Epithelial cell of esophagus (primary cell): ENCODE measurements at regions not wholly inside any gene's neighbourhood (a gene's known extent, or its start where the extent isn't known, plus 50 kb on each side); places are given as distances from the start of the nearest gene placed in this dataset.
"Not testable (repeated sequence)": the region's sequence is repeated elsewhere in the genome, so short reads cannot be mapped to it uniquely, and the experiment has no call there.

Source experiments
- DNase-seq: peaks from one replicate; pipeline ENCODE4 v3.0.0; 2010; ENCODE audit warnings: low read depth
- H3K4me3 ChIP-seq: 2 replicates; pipeline ENCODE4 v1.5.1; 2011; ENCODE audit warnings: mild to moderate bottlenecking, low read length, control low read depth
- TF ChIP-seq, protein P1 (sequence below): IDR thresholded peaks from 2 replicates; pipeline ENCODE4 v1.5.1; 2011; ENCODE audit warnings: low read depth, mild to moderate bottlenecking, low read length, control low read depth, inconsistent platforms; ENCODE audit not compliant: insufficient read depth; ENCODE audit errors: missing control alignments

DNA sequence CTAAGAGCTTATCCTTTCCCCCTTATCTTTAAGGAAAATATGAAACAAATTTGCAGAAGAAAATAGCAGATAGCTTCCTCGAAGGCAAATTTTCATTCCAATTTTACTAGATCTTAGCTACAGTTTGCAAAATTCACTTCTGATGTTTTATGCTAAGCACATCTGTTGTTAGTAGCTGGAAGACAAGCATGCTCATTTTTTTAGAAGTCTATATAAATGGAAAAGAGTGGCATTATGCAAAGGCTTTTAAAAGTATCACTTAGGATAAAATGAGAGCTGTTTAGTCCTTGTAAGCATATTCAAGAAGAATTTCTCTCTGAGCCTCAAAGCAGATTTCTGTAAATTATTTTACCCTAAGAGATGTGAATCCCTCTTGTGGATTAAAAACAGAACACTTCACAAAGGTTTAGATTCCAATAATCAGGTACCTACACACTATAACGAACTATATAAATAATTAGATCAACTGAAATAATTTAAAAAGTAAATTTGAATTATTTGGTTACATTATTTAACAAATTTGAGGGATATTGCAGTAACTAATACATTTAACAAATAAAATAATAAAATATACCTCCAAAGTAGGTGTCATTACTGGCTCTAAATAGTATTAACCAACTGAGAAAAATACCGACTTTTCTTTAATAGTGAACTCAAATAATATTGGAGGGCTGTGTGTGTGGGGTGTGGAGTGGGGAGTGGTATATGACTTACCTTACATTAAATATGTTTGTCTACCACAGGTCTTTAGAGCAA lies 307.1 kb downstream of the SEMA3D start:
- DNase-seq: no peak
- TF ChIP-seq, protein P1, sequence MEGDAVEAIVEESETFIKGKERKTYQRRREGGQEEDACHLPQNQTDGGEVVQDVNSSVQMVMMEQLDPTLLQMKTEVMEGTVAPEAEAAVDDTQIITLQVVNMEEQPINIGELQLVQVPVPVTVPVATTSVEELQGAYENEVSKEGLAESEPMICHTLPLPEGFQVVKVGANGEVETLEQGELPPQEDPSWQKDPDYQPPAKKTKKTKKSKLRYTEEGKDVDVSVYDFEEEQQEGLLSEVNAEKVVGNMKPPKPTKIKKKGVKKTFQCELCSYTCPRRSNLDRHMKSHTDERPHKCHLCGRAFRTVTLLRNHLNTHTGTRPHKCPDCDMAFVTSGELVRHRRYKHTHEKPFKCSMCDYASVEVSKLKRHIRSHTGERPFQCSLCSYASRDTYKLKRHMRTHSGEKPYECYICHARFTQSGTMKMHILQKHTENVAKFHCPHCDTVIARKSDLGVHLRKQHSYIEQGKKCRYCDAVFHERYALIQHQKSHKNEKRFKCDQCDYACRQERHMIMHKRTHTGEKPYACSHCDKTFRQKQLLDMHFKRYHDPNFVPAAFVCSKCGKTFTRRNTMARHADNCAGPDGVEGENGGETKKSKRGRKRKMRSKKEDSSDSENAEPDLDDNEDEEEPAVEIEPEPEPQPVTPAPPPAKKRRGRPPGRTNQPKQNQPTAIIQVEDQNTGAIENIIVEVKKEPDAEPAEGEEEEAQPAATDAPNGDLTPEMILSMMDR: no peak
- H3K4me3 ChIP-seq: no peak overlapping the region

DNA sequence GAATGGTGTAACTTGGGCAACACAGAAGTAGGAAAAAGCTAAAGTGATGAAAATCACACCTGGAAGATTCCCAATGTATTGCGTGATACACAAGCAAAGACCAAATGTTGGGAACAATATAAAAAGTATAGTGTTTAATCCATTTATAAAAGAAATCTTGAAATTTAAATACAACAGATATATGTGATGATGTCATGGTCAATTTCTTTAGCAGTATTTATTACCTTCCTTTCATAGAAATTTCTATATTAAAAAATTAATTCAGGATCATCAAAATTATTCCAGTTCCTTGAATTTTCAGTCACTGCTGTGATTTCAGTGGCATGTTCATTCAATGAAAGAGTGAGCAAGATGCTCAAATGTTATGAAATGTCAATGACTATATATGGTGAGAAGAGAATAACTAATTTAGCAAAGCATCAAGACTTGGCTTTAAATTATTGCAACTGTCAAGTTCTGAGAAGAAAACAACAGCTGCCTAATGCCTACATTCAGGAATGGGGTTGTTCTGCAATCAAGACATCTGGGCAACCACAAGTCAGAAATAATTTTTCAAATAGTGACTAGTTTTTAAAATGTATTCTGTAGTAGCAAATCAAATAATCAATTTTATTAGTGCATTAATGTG lies 308.8 kb downstream of the SEMA3D start:
- DNase-seq: no peak
- H3K4me3 ChIP-seq: no peak overlapping the region
- TF ChIP-seq, protein P1: no peak

DNA sequence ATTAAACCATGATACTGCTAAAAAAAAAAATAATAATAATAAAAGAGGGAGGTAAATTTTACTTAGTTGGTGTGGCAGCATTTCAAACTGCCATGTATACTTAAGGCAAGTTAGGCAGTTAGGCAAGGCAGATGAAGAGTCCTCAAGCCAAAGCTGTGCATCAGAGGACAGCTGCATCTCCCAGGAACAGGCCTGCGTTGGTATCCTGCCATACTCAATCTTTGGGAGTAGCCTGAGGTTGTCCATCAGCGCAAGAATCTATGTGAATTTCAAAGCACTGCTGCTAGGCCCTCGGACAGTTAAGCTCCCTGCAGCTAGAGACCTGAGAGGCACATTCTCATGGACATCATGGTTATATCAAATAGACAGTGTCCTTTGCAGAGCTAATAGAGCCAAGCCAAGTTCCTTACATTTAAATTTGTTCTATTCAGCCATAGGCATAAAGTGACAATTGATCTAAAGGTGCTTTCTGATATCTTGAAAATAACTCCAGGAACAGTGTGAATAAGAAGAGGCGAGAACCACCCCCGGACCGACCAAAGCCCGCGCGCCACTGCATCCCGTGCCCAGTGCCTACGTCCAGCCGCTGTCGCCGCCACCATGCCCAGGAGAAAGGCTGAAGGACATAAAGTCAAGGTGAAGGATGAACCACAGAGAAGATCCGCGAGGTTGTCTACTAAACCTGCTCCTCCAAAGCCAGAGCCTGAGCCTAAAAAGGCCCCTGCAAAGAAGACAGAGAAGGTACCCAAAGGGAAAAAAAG lies 310.6 kb downstream of the SEMA3D start:
- TF ChIP-seq, protein P1: no peak
- no peak for DNase-seq
- no peak overlapping the region for H3K4me3 ChIP-seq

DNA sequence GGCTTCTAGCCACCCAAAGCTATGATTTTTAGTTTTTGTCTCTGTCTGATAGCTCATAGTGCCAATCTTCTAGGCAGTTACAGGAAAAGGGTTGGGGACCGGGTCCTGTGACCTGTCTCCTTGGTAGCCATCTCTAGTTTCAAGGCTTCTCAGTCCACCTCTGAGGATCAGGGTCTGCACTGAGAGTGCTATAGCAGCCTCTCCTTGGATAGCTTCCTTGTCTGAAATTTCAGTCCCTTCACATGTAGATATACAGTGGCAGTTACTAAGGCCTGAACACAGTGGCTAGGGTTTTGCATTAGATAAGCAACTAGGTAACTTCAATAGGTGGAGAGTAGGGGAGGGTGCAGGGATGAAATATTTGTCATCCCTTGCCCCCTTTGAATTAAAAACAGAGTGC lies 321.3 kb downstream of the SEMA3D start:
- H3K4me3 ChIP-seq: no peak overlapping the region
- DNase-seq: no peak
- TF ChIP-seq, protein P1: no peak

DNA sequence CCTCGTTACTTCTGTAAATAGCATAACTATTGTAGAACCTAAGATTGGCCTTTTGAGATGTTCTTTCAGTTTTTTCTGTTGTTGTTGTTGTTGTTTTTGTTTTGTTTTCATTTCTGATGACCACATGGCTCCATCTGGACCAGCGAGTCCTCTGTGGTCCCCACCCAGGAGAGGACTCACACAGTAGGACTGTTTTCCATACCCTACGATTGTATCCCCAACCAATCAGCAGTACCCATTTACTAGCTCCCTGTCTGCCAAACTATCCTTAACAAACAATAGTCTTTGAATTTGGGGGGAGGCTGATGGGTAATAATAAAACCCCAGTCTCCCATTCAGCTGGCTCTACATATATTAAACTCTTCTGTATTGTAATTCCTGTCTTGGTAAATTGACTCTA lies 329.5 kb downstream of the SEMA3D start:
- TF ChIP-seq, protein P1: no peak
- H3K4me3 ChIP-seq: no peak overlapping the region
- DNase-seq: no peak

DNA sequence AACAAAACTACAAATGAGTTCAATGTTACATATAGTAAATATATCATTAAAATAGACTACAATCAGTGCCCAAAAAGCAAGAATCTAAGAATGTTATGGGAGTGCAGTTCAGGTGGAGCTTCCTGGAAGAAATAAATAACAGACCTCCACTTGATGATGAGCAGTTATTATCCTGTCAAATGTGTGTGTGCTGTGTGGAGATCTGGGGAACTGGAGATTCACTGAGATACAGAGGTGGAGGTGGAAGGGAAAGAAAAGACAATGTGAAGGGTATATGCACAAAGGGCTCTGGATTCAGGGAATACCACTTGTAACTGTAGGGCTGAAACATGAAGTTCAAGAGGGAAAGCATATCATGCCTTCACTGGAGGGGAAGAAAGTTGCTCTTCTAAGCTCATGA lies 331.1 kb downstream of the SEMA3D start:
- no peak for DNase-seq
- TF ChIP-seq, protein P1: no peak
- H3K4me3 ChIP-seq: no peak overlapping the region

DNA sequence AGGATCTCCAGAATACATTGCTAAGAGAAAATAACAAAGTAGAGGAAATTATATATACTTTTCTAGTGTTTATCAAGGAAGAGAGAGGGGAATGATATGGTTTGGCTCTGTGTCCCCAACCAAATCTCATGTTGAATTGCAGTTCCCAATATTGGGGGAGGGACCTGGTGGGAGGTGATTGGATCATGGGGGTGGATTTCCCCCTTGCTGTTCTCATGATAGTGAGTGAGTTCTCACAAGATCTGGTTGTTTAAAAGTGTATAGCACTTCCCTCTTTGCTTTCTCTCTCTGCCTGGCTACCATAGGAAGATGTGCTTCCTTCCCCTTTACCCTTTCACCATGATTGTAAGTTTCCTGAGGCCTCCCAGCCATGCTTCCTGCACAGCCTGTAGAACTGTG lies 337.9 kb downstream of the SEMA3D start:
- DNase-seq, H3K4me3 ChIP-seq: not testable (repeated sequence)
